HUES64 (cell line): ENCODE measurements at regions not wholly inside any gene's neighbourhood (a gene's known extent, or its start where the extent isn't known, plus 50 kb on each side); places are given as distances from the start of the nearest gene placed in this dataset.
"Not testable (repeated sequence)": the region's sequence is repeated elsewhere in the genome, so short reads cannot be mapped to it uniquely, and the experiment has no call there.

Experiments used
- H3K27ac ChIP-seq: 2 replicates; pipeline ENCODE4 v1.7.0; 2013; ENCODE audit warnings: low read depth, low read length, inconsistent platforms
- H3K27me3 ChIP-seq: 2 replicates; pipeline ENCODE4 v1.6.1; 2013; ENCODE audit warnings: mild to moderate bottlenecking, low read length; ENCODE audit not compliant: insufficient read depth
- H3K36me3 ChIP-seq: 2 replicates; pipeline ENCODE4 v1.6.1; 2013; ENCODE audit warnings: mild to moderate bottlenecking, low read length; ENCODE audit not compliant: insufficient read depth
- H3K4me1 ChIP-seq: 2 replicates; pipeline ENCODE4 v1.6.1; 2013; ENCODE audit warnings: mild to moderate bottlenecking, low read length, moderate library complexity; ENCODE audit not compliant: insufficient read depth
- H3K4me3 ChIP-seq: 2 replicates; pipeline ENCODE4 v1.5.1; 2013; ENCODE audit warnings: mild to moderate bottlenecking, low read length, moderate library complexity
- H3K9ac ChIP-seq: 2 replicates; pipeline ENCODE4 v1.6.1; 2013; ENCODE audit warnings: mild to moderate bottlenecking, low read depth, low read length
- H3K9me3 ChIP-seq: 2 replicates; pipeline ENCODE4 v1.6.1; 2013; ENCODE audit warnings: low read depth, low read length; ENCODE audit not compliant: insufficient read depth
- WGBS: fragments of 150-250, 120-280 bp; methylation state at CpG from one replicate; pipeline ENCODE4 v1.1.7; 2013; ENCODE audit warnings: missing lambda C conversion rate; 5-methylcytosine and 5-hydroxymethylcytosine counted together

GRCh38 chr3:130201272-130201671 is 119.6 kb downstream of the ALG1L2 start:
- not testable (repeated sequence) for H3K27me3 ChIP-seq, H3K9ac ChIP-seq, H3K36me3 ChIP-seq, H3K4me1 ChIP-seq, H3K27ac ChIP-seq, H3K4me3 ChIP-seq, H3K9me3 ChIP-seq
- WGBS = 82% methylated on average over 1 of the region's 1 CpG

GRCh38 chr3:130203633-130204032 is 122.0 kb downstream of the ALG1L2 start:
- not testable (repeated sequence) for H3K4me3 ChIP-seq, H3K9ac ChIP-seq, H3K27ac ChIP-seq, H3K36me3 ChIP-seq, H3K27me3 ChIP-seq, H3K9me3 ChIP-seq, H3K4me1 ChIP-seq
- WGBS = 96% methylated on average over 3 of the region's 3 CpGs

- 96% methylated on average over 4 of the region's 4 CpGs for WGBS
Measured at GRCh38 chr3:130227540-130227939, 117.9 kb upstream of the COL6A5 start.

GRCh38 chr3:130242850-130243569 is 102.5 kb upstream of the COL6A5 start:
- no peak overlapping the region for H3K9ac ChIP-seq
- no peak overlapping the region for H3K4me3 ChIP-seq
- no peak overlapping the region for H3K27ac ChIP-seq
- no peaks in the 10 kb centered on the region for H3K27me3 ChIP-seq
- 79% methylated on average over 3 of the region's 3 CpGs for WGBS
- no peaks in the 10 kb centered on the region for H3K36me3 ChIP-seq
- H3K4me1 ChIP-seq = no peaks in the 10 kb centered on the region
- H3K9me3 ChIP-seq = no peaks in the 10 kb centered on the region

More at GRCh38 chr3:130227540-130227939, 117.9 kb upstream of the COL6A5 start:
- Histone ChIP-seq H3K4me3 (no peak overlapping the region), H3K27ac (no peak overlapping the region), H3K9ac (no peak overlapping the region), H3K27me3 (no peaks in the 10 kb centered on the region), H3K36me3 (no peaks in the 10 kb centered on the region), H3K4me1 (no peaks in the 10 kb centered on the region), H3K9me3 (no peaks in the 10 kb centered on the region)

GRCh38 chr3:130243808-130244207 is 101.7 kb upstream of the COL6A5 start:
- Histone ChIP-seq H3K4me3 (no peak overlapping the region), H3K36me3 (no peaks in the 10 kb centered on the region), H3K9me3 (no peaks in the 10 kb centered on the region), H3K27me3 (no peaks in the 10 kb centered on the region), H3K4me1 (no peaks in the 10 kb centered on the region), H3K27ac (no peak overlapping the region), H3K9ac (no peak overlapping the region)

- Histone ChIP-seq H3K4me3 (no peak overlapping the region), H3K27ac (no peak overlapping the region), H3K4me1 (no peaks in the 10 kb centered on the region), H3K27me3 (no peaks in the 10 kb centered on the region), H3K9ac (no peak overlapping the region), H3K36me3 (no peaks in the 10 kb centered on the region), H3K9me3 (no peaks in the 10 kb centered on the region)
- 95% methylated on average over 12 of the region's 12 CpGs for WGBS
Measured at GRCh38 chr3:130250982-130251381, 94.5 kb upstream of the COL6A5 start.

- no peaks in the 10 kb centered on the region for H3K9me3 ChIP-seq
- no peaks in the 10 kb centered on the region for H3K36me3 ChIP-seq
- H3K27me3 ChIP-seq = no peaks in the 10 kb centered on the region
- no peaks in the 10 kb centered on the region for H3K4me1 ChIP-seq
- H3K9ac ChIP-seq = no peak overlapping the region
- no peak overlapping the region for H3K4me3 ChIP-seq
- H3K27ac ChIP-seq = no peak overlapping the region
- 94% methylated on average over 1 of the region's 1 CpG for WGBS
Measured at GRCh38 chr3:130255442-130255841, 90.0 kb upstream of the COL6A5 start.

- Histone ChIP-seq H3K9me3 (no peaks in the 10 kb centered on the region), H3K9ac (no peak overlapping the region), H3K4me1 (no peaks in the 10 kb centered on the region), H3K4me3 (no peak overlapping the region), H3K27me3 (no peaks in the 10 kb centered on the region), H3K36me3 (no peaks in the 10 kb centered on the region), H3K27ac (no peak overlapping the region)
- WGBS = 91% methylated on average over 3 of the region's 3 CpGs
Measured at GRCh38 chr3:130256821-130257340, 88.6 kb upstream of the COL6A5 start.

GRCh38 chr3:130258532-130258952 is 86.9 kb upstream of the COL6A5 start:
- H3K27me3 ChIP-seq = no peaks in the 10 kb centered on the region
- WGBS = 72% methylated on average over 9 of the region's 9 CpGs
- H3K4me3 ChIP-seq = no peak overlapping the region
- H3K9ac ChIP-seq = no peak overlapping the region
- H3K4me1 ChIP-seq = peaks cover 11% of the 10 kb centered on the region; the same call in 1 of the 2 replicates
- H3K9me3 ChIP-seq = no peaks in the 10 kb centered on the region
- no peak overlapping the region for H3K27ac ChIP-seq
- H3K36me3 ChIP-seq = no peaks in the 10 kb centered on the region

- Histone ChIP-seq H3K27me3 (no peaks in the 10 kb centered on the region), H3K4me1 (peaks cover 11% of the 10 kb centered on the region; the same call in 1 of the 2 replicates), H3K4me3 (no peak overlapping the region), H3K27ac (no peak overlapping the region), H3K36me3 (no peaks in the 10 kb centered on the region), H3K9me3 (no peaks in the 10 kb centered on the region), H3K9ac (no peak overlapping the region)
- WGBS = 94% methylated on average over 2 of the region's 2 CpGs
Measured at GRCh38 chr3:130259166-130259874, 86.2 kb upstream of the COL6A5 start.

GRCh38 chr3:130260918-130261317 is 84.6 kb upstream of the COL6A5 start:
- Histone ChIP-seq H3K27ac (no peak overlapping the region), H3K36me3 (no peaks in the 10 kb centered on the region), H3K9me3 (no peaks in the 10 kb centered on the region), H3K9ac (no peak overlapping the region), H3K27me3 (no peaks in the 10 kb centered on the region), H3K4me3 (no peak overlapping the region), H3K4me1 (peaks cover 11% of the 10 kb centered on the region; the same call in 1 of the 2 replicates)
- WGBS = 93% methylated on average over 5 of the region's 5 CpGs
